GM12891 (cell line): ENCODE measurements at regions not wholly inside any gene's neighbourhood (a gene's known extent, or its start where the extent isn't known, plus 50 kb on each side); places are given as distances from the start of the nearest gene placed in this dataset.

Source experiments
- POLR2A ChIP-seq: IDR thresholded peaks from 2 replicates; pipeline ENCODE4 v1.6.1; 2011; ENCODE audit warnings: low read depth, low read length, control low read depth
- POLR2AphosphoS5 ChIP-seq: IDR thresholded peaks from 2 replicates; pipeline ENCODE4 v1.6.1; 2011; ENCODE audit warnings: low read depth, low read length, control low read depth
- SPI1 ChIP-seq: IDR thresholded peaks from 2 replicates; pipeline ENCODE4 v1.6.1; 2011; ENCODE audit warnings: low read depth, low read length, control low read depth
- TAF1 ChIP-seq: IDR thresholded peaks from 2 replicates; pipeline ENCODE4 v1.6.1; 2011; ENCODE audit warnings: low read depth, low read length, control low read depth

GRCh38 chr10:106224676-106225075, 939.8 kb downstream of the SORCS1 start:
- TF ChIP-seq POLR2A (no peak), POLR2AphosphoS5 (no peak), TAF1 (no peak), SPI1 (no peak)
